Neural cell (in vitro differentiated cells): ENCODE measurements at regions not wholly inside any gene's neighbourhood (a gene's known extent, or its start where the extent isn't known, plus 50 kb on each side); places are given as distances from the start of the nearest gene placed in this dataset.

ENCODE experiments used
- H2AFZ ChIP-seq: fragments of 200-600, 300-800 bp; sonication (generic), shearing (Covaris generic); 2 replicates; pipeline ENCODE4 v1.6.0; 2014; ENCODE audit warnings: low read depth, mild to moderate bottlenecking, antibody characterized with exemption, low read length, moderate library complexity
- H3F3A ChIP-seq: fragments of 200-600 bp; shearing (Covaris generic); 2 replicates; pipeline ENCODE4 v1.6.1; 2016; ENCODE audit warnings: mild to moderate bottlenecking, moderate library complexity, mixed read lengths, antibody characterized with exemption, low read length; ENCODE audit not compliant: insufficient read depth, poor library complexity, severe bottlenecking
- H3K27ac ChIP-seq: fragments of 200-600, 300-800 bp; sonication (generic), shearing (Covaris generic); 2 replicates; pipeline ENCODE4 v1.5.1; 2014; ENCODE audit warnings: mild to moderate bottlenecking, low read length, moderate library complexity
- H3K27me3 ChIP-seq: fragments of 300-800, 200-600 bp; sonication (generic), shearing (Covaris generic); 2 replicates; pipeline ENCODE4 v1.6.0; 2014; ENCODE audit warnings: mild to moderate bottlenecking, low read depth, low read length, moderate library complexity; ENCODE audit not compliant: insufficient read depth
- H3K36me3 ChIP-seq: fragments of 300-800, 200-600 bp; sonication (generic), shearing (Covaris generic); 2 replicates; pipeline ENCODE4 v1.5.1; 2014; ENCODE audit warnings: mild to moderate bottlenecking, antibody characterized with exemption, low read length, moderate library complexity; ENCODE audit not compliant: insufficient read depth
- H3K4me2 ChIP-seq: fragments of 300-800, 200-600 bp; sonication (generic), shearing (Covaris generic); 2 replicates; pipeline ENCODE4 v1.6.0; 2014; ENCODE audit warnings: mild to moderate bottlenecking, low read length
- H3K4me3 ChIP-seq: fragments of 300-800, 200-600 bp; sonication (generic), shearing (Covaris generic); 2 replicates; pipeline ENCODE4 v1.5.1; 2014; ENCODE audit warnings: mild to moderate bottlenecking, low read length, moderate library complexity
- H3K79me2 ChIP-seq: fragments of 200-600 bp; shearing (Covaris generic); replicated peaks from 2 replicates; pipeline ENCODE4 v1.6.0; 2014; ENCODE audit warnings: mild to moderate bottlenecking, low read length, moderate library complexity; ENCODE audit not compliant: insufficient read depth
- H3K9ac ChIP-seq: fragments of 300-800, 200-600 bp; sonication (generic), shearing (Covaris generic); 2 replicates; pipeline ENCODE4 v1.6.1; 2016; ENCODE audit warnings: mild to moderate bottlenecking, low read length, mixed read lengths
- H3K9me2 ChIP-seq: fragments of 200-600 bp; shearing (Covaris generic); 2 replicates; pipeline ENCODE4 v1.6.1; 2016; ENCODE audit warnings: mild to moderate bottlenecking, low read length, mixed read lengths; ENCODE audit not compliant: insufficient read depth
- H3K9me3 ChIP-seq: fragments of 200-600, 300-800 bp; sonication (generic), shearing (Covaris generic); 2 replicates; pipeline ENCODE4 v1.6.1; 2016; ENCODE audit warnings: mild to moderate bottlenecking, mixed run types, low read length, moderate library complexity, mixed read lengths
- H4K20me1 ChIP-seq: fragments of 200-600 bp; shearing (Covaris generic); 2 replicates; pipeline ENCODE4 v1.6.1; 2016; ENCODE audit warnings: mild to moderate bottlenecking, mixed run types; ENCODE audit not compliant: insufficient read depth
- EP300 ChIP-seq: fragments of 450-650 bp; conservative IDR thresholded peaks from 2 replicates; pipeline ENCODE4 v1.6.1; 2014; ENCODE audit warnings: antibody characterized with exemption, mild to moderate bottlenecking, moderate library complexity; ENCODE audit not compliant: poor library complexity, severe bottlenecking
- EZH2 ChIP-seq: fragments of 200-600, 300-800 bp; shearing (Covaris generic), sonication (generic); IDR thresholded peaks from 2 replicates; pipeline ENCODE4 v1.6.1; 2014; ENCODE audit warnings: antibody characterized with exemption, low read length, borderline replicate concordance, mild to moderate bottlenecking; ENCODE audit not compliant: insufficient read depth, poor library complexity, severe bottlenecking
- MXI1 ChIP-seq: fragments of 450-650 bp; conservative IDR thresholded peaks from 2 replicates; pipeline ENCODE4 v1.6.1; 2014; ENCODE audit warnings: antibody characterized with exemption, mild to moderate bottlenecking; ENCODE audit not compliant: poor library complexity, severe bottlenecking
- POLR2AphosphoS5 ChIP-seq: IDR thresholded peaks from 2 replicates; pipeline ENCODE4 v1.6.1; 2012
- RAD21 ChIP-seq: fragments of 450-650 bp; conservative IDR thresholded peaks from 2 replicates; pipeline ENCODE4 v1.6.1; 2014; ENCODE audit warnings: antibody characterized with exemption, mild to moderate bottlenecking, moderate library complexity
- SMC3 ChIP-seq: fragments of 450-650 bp; conservative IDR thresholded peaks from 2 replicates; pipeline ENCODE4 v1.6.1; 2014; ENCODE audit warnings: antibody characterized with exemption, mild to moderate bottlenecking, moderate library complexity; ENCODE audit not compliant: poor library complexity
- TAF1 ChIP-seq: IDR thresholded peaks from 2 replicates; pipeline ENCODE4 v1.6.1; 2012; ENCODE audit warnings: low read depth
- TF ChIP-seq, protein P1 (sequence below): fragments of 450-650 bp; IDR thresholded peaks from 2 replicates; pipeline ENCODE4 v1.5.1; 2014; ENCODE audit warnings: antibody characterized with exemption, mild to moderate bottlenecking, moderate library complexity; ENCODE audit not compliant: poor library complexity, severe bottlenecking
- TF ChIP-seq, protein P2 (sequence below): IDR thresholded peaks from 2 replicates; pipeline ENCODE4 v1.6.1; 2012; ENCODE audit warnings: borderline replicate concordance

DNA sequence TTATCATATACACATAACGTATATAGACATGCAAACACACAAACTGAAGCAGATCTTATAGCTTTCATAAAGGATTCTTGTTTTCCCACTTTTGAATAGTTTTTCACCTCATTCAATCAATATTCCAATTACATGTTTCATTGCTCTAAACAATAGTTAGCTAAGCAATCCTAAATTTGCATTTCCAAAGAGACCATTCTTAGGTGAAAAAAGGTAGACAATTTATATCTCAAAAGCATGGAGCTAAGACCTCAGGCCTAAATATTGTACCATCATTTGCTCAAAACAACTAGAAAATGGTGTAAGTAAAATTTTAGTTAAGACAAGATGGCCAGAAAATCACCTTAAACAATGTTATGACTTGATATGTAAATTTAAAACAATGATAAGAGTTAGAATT lies 1148.5 kb upstream of the DIAPH2 start:
- TF ChIP-seq, protein P1, sequence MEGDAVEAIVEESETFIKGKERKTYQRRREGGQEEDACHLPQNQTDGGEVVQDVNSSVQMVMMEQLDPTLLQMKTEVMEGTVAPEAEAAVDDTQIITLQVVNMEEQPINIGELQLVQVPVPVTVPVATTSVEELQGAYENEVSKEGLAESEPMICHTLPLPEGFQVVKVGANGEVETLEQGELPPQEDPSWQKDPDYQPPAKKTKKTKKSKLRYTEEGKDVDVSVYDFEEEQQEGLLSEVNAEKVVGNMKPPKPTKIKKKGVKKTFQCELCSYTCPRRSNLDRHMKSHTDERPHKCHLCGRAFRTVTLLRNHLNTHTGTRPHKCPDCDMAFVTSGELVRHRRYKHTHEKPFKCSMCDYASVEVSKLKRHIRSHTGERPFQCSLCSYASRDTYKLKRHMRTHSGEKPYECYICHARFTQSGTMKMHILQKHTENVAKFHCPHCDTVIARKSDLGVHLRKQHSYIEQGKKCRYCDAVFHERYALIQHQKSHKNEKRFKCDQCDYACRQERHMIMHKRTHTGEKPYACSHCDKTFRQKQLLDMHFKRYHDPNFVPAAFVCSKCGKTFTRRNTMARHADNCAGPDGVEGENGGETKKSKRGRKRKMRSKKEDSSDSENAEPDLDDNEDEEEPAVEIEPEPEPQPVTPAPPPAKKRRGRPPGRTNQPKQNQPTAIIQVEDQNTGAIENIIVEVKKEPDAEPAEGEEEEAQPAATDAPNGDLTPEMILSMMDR: no peak
- TF ChIP-seq MXI1: no peak
- no peak for TF ChIP-seq RAD21
- no peak for TF ChIP-seq EP300
- TF ChIP-seq POLR2AphosphoS5: no peak
- TF ChIP-seq, protein P2, sequence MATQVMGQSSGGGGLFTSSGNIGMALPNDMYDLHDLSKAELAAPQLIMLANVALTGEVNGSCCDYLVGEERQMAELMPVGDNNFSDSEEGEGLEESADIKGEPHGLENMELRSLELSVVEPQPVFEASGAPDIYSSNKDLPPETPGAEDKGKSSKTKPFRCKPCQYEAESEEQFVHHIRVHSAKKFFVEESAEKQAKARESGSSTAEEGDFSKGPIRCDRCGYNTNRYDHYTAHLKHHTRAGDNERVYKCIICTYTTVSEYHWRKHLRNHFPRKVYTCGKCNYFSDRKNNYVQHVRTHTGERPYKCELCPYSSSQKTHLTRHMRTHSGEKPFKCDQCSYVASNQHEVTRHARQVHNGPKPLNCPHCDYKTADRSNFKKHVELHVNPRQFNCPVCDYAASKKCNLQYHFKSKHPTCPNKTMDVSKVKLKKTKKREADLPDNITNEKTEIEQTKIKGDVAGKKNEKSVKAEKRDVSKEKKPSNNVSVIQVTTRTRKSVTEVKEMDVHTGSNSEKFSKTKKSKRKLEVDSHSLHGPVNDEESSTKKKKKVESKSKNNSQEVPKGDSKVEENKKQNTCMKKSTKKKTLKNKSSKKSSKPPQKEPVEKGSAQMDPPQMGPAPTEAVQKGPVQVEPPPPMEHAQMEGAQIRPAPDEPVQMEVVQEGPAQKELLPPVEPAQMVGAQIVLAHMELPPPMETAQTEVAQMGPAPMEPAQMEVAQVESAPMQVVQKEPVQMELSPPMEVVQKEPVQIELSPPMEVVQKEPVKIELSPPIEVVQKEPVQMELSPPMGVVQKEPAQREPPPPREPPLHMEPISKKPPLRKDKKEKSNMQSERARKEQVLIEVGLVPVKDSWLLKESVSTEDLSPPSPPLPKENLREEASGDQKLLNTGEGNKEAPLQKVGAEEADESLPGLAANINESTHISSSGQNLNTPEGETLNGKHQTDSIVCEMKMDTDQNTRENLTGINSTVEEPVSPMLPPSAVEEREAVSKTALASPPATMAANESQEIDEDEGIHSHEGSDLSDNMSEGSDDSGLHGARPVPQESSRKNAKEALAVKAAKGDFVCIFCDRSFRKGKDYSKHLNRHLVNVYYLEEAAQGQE: no peak
- Histone ChIP-seq H3K27me3 (no peaks in the 10 kb centered on the region), H3F3A (no peaks in the 10 kb centered on the region), H3K4me2 (no peak overlapping the region), H3K27ac (no peak overlapping the region), H3K9ac (no peak overlapping the region), H3K4me3 (no peak overlapping the region), H3K79me2 (no peaks in the 10 kb centered on the region), H3K9me2 (no peaks in the 10 kb centered on the region), H4K20me1 (no peaks in the 10 kb centered on the region), H3K36me3 (no peaks in the 10 kb centered on the region), H3K9me3 (no peaks in the 10 kb centered on the region), H2AFZ (no peak overlapping the region)

DNA sequence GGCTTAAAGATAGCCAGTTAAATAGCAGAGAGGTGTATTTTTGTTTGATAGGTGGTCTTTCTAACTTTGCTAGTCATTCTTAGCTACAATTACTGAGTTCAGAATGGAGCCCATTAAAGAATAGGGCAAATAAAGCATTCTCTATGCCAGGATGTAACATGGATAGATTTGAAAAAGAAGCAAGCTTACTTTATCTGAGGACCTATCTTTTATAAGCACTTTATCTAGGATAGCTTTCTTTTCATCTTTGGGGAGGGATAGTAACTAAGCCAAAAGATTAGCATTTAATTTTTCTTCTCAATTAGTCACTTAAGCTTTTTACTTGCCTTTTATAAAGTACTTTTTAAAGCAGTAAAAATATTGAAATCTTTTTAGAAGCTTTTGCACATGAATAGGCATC lies 1148.0 kb upstream of the DIAPH2 start:
- no peaks in the 10 kb centered on the region for H3K79me2 ChIP-seq
- H3K9me3 ChIP-seq: no peaks in the 10 kb centered on the region
- H3K9ac ChIP-seq: no peak overlapping the region
- no peaks in the 10 kb centered on the region for H3K9me2 ChIP-seq
- H3K36me3 ChIP-seq: no peaks in the 10 kb centered on the region
- no peaks in the 10 kb centered on the region for H3F3A ChIP-seq
- H4K20me1 ChIP-seq: no peaks in the 10 kb centered on the region
- H3K4me3 ChIP-seq: no peak overlapping the region
- no peak overlapping the region for H3K27ac ChIP-seq
- H3K27me3 ChIP-seq: no peaks in the 10 kb centered on the region
- TF ChIP-seq EP300 (no peak), POLR2AphosphoS5 (no peak), MXI1 (no peak), SMC3 (no peak), RAD21 (no peak), EZH2 (no peak), TAF1 (no peak)
- TF ChIP-seq, protein P2: no peak
- TF ChIP-seq, protein P1: no peak
- H3K4me2 ChIP-seq: no peak overlapping the region
- H2AFZ ChIP-seq: no peak overlapping the region
